BJ (cell line): ENCODE measurements at regions not wholly inside any gene's neighbourhood (a gene's known extent, or its start where the extent isn't known, plus 50 kb on each side); places are given as distances from the start of the nearest gene placed in this dataset.
"Not testable (repeated sequence)": the region's sequence is repeated elsewhere in the genome, so short reads cannot be mapped to it uniquely, and the experiment has no call there.

ENCODE experiments used
- CTCF ChIA-PET: fragments of 350-600 bp; formaldehyde crosslinking; extraction: SDS; loops from one replicate; lab custom pipeline; 2021; ENCODE audit warnings: antibody characterized with exemption, inconsistent platforms; lab: Yijun Ruan, JAX
- POLR2A ChIA-PET: fragments of 300-600 bp; sonication (Branson Sonifier 250); formaldehyde crosslinking; extraction: SDS; loops from one replicate; lab custom pipeline; 2021; ENCODE audit warnings: antibody characterized with exemption; lab: Charles Lee
- DNase-seq: peaks from one replicate; pipeline ENCODE4 v3.0.0-alpha.2; 2011; ENCODE audit warnings: low read depth
- H3K27me3 ChIP-seq: 2 replicates; pipeline ENCODE4 v1.6.0; 2011; ENCODE audit warnings: low read length; ENCODE audit not compliant: control insufficient read depth, insufficient read depth
- H3K36me3 ChIP-seq: 2 replicates; pipeline ENCODE4 v1.5.1; 2011; ENCODE audit warnings: low read length; ENCODE audit not compliant: control insufficient read depth, insufficient read depth
- H3K4me3 ChIP-seq: 2 replicates; pipeline ENCODE4 v1.5.1; 2011; ENCODE audit warnings: low read depth, mild to moderate bottlenecking, control low read depth, low read length
- CTCF ChIP-seq: IDR thresholded peaks from 2 replicates; pipeline ENCODE4 v1.5.1; 2011; ENCODE audit warnings: low read depth, mild to moderate bottlenecking, control low read depth, inconsistent platforms, low read length, moderate library complexity; ENCODE audit not compliant: insufficient read depth

DNA sequence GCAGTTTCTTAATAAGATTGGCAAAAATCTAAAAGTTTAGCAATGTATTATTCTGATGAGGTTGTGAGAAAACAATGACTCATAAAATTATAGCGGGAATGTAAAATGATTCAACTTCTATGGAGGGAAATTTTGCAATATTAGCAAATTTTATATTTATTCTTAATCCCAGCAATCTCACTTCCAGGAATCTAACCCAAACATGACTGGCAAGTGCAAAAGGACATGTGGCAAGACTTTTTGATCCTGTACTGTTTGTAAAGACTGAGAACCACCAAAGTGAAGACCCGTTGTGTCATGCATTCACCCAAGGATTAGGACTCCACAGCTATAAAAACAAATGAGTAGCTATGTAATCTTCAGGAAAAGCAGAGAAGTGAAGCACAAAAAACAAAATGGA is 234.8 kb upstream of the KYNU start:
- Histone ChIP-seq H3K4me3 (no peak overlapping the region), H3K27me3 (no peaks in the 10 kb centered on the region), H3K36me3 (no peaks in the 10 kb centered on the region)
- no peak for DNase-seq
- POLR2A ChIA-PET, result no interaction called here
- no peak for TF ChIP-seq CTCF
- CTCF ChIA-PET, result interaction anchor here (0.7 kb wide), 1 partner anchor 20 kb away, joined by 3 read pairs; no protein-coding TSS in a partner anchor

DNA sequence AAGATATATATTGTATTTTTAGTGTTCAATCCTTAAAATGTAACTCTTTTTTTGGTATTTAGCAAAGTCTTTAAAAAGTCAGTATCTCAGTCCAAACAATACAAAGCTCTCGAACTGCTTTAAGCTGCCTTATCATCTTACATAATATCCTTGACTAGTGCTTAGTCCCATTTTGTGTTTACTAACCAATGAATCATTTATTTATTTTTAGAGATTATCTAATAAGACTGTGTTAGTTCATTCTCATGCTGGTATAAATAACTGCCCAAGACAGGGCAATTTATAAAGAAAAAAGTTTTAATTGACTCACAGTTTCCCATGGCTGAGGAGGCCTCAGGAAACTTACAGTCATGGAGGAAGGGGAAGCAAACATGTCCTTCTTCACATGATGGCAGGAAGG is 248.3 kb upstream of the KYNU start:
- ChIA-PET CTCF (no interaction called here), POLR2A (no interaction called here)
- Histone ChIP-seq H3K36me3 (no peaks in the 10 kb centered on the region), H3K4me3 (no peak overlapping the region), H3K27me3 (no peaks in the 10 kb centered on the region)
- TF ChIP-seq CTCF, result no peak
- no peak for DNase-seq

DNA sequence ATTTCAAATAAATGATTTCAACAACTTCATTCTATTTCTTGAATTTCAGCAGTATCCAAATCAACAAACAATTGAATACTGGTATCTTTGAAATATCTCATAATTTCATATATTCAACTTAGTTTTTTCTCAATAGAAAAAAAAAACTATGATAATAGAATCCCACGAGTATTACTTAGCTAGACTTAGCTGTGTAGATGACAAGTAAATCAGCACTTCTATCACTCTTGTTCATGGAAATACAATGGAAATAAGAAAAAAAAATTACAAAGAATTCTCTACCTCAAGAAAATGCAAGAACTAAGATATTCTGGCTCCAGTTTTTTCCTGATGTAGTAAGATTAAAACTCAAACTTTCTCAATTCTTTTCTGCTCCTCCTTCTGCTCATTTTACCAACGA is 256.2 kb upstream of the KYNU start:
- ChIA-PET CTCF (no interaction called here), POLR2A (no interaction called here)
- Histone ChIP-seq H3K4me3 (no peak overlapping the region), H3K27me3 (no peaks in the 10 kb centered on the region), H3K36me3 (no peaks in the 10 kb centered on the region)
- no peak for DNase-seq
- no peak for TF ChIP-seq CTCF

GRCh38 chr2:142617461-142617860 is 260.0 kb upstream of the KYNU start:
- no peak for DNase-seq
- POLR2A ChIA-PET, result no interaction called here
- no peak for TF ChIP-seq CTCF
- H3K4me3 ChIP-seq, result no peak overlapping the region
- no peaks in the 10 kb centered on the region for H3K36me3 ChIP-seq
- no peaks in the 10 kb centered on the region for H3K27me3 ChIP-seq
- CTCF ChIA-PET, result no interaction called here

- Histone ChIP-seq H3K4me3 (no peak overlapping the region), H3K27me3 (no peaks in the 10 kb centered on the region), H3K36me3 (no peaks in the 10 kb centered on the region)
- no peak for TF ChIP-seq CTCF
- no peak for DNase-seq
- POLR2A ChIA-PET, result no interaction called here
- CTCF ChIA-PET, result no interaction called here
Observed at GRCh38 chr2:142615876-142616275, 261.6 kb upstream of the KYNU start.

- H3K36me3 ChIP-seq, DNase-seq, H3K4me3 ChIP-seq, CTCF ChIA-PET, H3K27me3 ChIP-seq, POLR2A ChIA-PET: not testable (repeated sequence)
Observed at GRCh38 chr2:142613193-142613592, 264.3 kb upstream of the KYNU start.
